ENCODE measurements at regions not wholly inside any gene's neighbourhood (a gene's known extent, or its start where the extent isn't known, plus 50 kb on each side); places are given as distances from the start of the nearest gene placed in this dataset.

DNA sequence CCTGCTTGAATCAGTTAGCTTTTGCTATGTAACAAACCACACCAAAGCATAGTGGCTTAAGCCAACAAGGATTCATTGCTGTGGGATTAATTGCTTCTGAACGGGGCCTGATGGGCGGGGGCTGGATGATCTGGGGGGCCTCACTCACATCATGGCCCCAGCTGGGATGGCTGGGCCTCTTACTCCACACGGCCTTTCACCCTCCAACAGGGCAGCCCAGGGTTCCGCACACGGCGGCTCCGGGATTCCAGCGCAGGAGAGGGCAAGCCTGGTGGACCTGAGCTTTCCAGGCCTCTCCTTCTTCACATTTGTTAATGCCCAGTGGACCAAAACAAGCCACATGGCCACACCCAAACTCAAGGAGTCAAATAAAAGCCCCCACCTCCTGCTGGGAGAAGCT, 86.3 kb upstream of the PHLPP1 start:
- H3K4me3 ChIP-seq (ENCODE audit: low read depth, low read length) = no peak overlapping the region
- TF ChIP-seq, protein P1, sequence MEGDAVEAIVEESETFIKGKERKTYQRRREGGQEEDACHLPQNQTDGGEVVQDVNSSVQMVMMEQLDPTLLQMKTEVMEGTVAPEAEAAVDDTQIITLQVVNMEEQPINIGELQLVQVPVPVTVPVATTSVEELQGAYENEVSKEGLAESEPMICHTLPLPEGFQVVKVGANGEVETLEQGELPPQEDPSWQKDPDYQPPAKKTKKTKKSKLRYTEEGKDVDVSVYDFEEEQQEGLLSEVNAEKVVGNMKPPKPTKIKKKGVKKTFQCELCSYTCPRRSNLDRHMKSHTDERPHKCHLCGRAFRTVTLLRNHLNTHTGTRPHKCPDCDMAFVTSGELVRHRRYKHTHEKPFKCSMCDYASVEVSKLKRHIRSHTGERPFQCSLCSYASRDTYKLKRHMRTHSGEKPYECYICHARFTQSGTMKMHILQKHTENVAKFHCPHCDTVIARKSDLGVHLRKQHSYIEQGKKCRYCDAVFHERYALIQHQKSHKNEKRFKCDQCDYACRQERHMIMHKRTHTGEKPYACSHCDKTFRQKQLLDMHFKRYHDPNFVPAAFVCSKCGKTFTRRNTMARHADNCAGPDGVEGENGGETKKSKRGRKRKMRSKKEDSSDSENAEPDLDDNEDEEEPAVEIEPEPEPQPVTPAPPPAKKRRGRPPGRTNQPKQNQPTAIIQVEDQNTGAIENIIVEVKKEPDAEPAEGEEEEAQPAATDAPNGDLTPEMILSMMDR (IDR thresholded peaks at IDR 0.05; ENCODE audit: insufficient read depth, low read depth, low read length) = no peak
- DNase-seq (ENCODE audit: low read depth) = no peak

GRCh38 chr18:62631173-62631572, 84.2 kb upstream of the PHLPP1 start:
- TF ChIP-seq, protein P1 (IDR thresholded peaks at IDR 0.05; ENCODE audit: insufficient read depth, low read depth, low read length) = no peak
- no peak for DNase-seq (ENCODE audit: low read depth)
- H3K4me3 ChIP-seq (ENCODE audit: low read depth, low read length) = no peak overlapping the region

DNA sequence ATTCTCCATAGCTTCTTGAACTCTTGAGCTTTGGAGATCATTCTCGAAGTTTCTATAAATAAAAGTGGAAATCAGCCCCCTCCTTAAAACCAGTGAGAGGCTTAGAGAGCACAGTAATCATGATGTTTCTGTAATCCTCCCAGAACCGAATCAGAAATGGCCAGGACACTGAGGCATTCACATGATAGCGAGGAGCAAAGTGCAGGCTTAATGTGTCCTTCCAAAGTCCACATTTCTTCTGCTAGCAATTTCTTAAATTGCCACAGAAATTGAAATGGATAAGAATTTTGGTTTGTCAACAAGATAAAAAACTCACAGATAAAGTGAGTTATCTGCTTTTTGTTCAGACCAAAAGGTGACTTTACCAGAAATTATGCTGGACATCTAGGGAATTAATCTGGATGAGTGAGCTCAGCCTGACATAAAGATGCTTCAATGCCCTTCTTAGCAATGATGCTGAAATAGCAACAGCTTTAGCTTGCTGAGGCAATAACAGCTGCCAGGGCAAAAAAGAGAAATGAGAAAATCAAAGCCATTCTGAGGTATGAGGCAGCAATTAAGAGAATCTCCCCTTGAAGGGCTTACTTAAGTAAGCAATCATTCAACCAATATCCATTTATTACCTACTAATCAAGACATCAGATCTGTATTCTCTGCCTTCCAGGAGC, 82.4 kb upstream of the PHLPP1 start:
- TF ChIP-seq, protein P1 (IDR thresholded peaks at IDR 0.05; ENCODE audit: insufficient read depth, low read depth, low read length) = no peak
- H3K4me3 ChIP-seq (ENCODE audit: low read depth, low read length) = no peak overlapping the region
- no peak for DNase-seq (ENCODE audit: low read depth)

DNA sequence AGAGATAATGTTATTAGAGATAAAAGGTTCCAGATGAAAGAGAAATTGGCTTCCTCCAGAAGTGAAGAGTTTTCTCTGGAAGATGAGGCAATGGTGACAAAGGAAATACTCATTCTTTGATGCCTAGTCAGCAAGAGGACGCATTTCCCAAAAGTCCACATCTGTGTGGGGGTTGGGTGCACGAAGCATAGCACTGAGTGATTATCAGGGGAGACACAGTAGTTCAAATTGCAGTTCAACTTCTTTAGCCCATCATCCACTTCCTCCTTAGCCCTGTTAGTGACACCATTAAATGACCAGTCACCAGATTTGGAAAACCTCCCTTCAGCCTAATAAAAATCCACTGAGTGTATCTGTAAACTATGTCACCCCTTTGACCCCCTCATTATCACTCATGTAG, 80.9 kb upstream of the PHLPP1 start:
- no peak overlapping the region for H3K4me3 ChIP-seq (ENCODE audit: low read depth, low read length)
- TF ChIP-seq, protein P1 (IDR thresholded peaks at IDR 0.05; ENCODE audit: insufficient read depth, low read depth, low read length) = no peak
- DNase-seq (ENCODE audit: low read depth) = no peak

GRCh38 chr18:62634979-62635630, 80.2 kb upstream of the PHLPP1 start:
- no peak overlapping the region for H3K4me3 ChIP-seq (ENCODE audit: low read depth, low read length)
- TF ChIP-seq, protein P1 (IDR thresholded peaks at IDR 0.05; ENCODE audit: insufficient read depth, low read depth, low read length) = no peak
- no peak for DNase-seq (ENCODE audit: low read depth)

DNA sequence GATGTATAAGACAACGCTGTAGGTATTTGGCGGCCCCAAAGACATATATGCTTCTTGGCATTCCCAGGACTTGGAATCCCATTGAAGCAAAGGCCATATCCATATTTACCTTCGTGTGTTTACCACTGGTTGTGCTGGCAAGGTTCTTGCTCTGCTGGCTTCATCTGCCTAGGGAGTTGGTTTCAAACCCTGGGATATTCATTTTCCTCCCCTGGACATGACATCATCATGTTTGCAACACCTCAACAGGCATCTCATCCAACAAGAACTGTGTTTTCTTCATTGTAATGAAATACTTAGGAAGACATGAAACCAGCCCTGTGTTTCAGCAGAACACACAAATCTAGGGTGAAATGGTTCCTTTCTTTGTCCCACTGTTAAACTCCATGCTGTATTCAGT, 77.9 kb upstream of the PHLPP1 start:
- TF ChIP-seq, protein P1 (IDR thresholded peaks at IDR 0.05; ENCODE audit: insufficient read depth, low read depth, low read length) = no peak
- no peak overlapping the region for H3K4me3 ChIP-seq (ENCODE audit: low read depth, low read length)
- DNase-seq (ENCODE audit: low read depth) = no peak

Measured in fibroblast of villous mesenchyme (primary cell).